ENCODE measurements at regions not wholly inside any gene's neighbourhood (a gene's known extent, or its start where the extent isn't known, plus 50 kb on each side); places are given as distances from the start of the nearest gene placed in this dataset.

DNA sequence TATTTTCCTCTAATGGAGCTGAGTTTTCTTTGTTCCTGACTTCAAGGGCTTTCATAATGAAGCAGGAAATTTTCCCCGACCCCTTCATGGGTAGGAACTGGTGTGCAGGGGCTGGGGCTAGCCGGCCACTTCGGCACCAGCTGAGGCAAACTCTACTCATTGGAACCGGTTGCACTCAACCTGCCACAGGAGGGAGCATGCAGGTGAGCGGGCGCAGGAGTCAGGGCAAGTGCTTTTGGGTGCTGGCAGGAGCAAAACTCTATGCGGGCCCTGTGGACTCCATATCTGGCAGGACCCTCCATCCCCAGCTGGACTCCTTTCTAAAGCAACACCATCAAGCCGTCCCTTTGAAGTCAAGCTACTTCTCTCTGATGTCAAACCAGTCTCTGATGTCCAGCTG is 244.2 kb downstream of the EPM2A start:
- Histone ChIP-seq H3K4me3 (ENCODE audit: low read depth, low read length) (no peak overlapping the region), H3K36me3 (no peaks in the 10 kb centered on the region), H3K27me3 (no peaks in the 10 kb centered on the region), H3K9me3 (no peaks in the 10 kb centered on the region; the same call in 1 of the 2 replicates), H3K4me1 (no peaks in the 10 kb centered on the region)
- no peak for DNase-seq
- TF ChIP-seq, protein P1, sequence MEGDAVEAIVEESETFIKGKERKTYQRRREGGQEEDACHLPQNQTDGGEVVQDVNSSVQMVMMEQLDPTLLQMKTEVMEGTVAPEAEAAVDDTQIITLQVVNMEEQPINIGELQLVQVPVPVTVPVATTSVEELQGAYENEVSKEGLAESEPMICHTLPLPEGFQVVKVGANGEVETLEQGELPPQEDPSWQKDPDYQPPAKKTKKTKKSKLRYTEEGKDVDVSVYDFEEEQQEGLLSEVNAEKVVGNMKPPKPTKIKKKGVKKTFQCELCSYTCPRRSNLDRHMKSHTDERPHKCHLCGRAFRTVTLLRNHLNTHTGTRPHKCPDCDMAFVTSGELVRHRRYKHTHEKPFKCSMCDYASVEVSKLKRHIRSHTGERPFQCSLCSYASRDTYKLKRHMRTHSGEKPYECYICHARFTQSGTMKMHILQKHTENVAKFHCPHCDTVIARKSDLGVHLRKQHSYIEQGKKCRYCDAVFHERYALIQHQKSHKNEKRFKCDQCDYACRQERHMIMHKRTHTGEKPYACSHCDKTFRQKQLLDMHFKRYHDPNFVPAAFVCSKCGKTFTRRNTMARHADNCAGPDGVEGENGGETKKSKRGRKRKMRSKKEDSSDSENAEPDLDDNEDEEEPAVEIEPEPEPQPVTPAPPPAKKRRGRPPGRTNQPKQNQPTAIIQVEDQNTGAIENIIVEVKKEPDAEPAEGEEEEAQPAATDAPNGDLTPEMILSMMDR (IDR thresholded peaks at IDR 0.05; ENCODE audit: low read depth, low read length): no peak

DNA sequence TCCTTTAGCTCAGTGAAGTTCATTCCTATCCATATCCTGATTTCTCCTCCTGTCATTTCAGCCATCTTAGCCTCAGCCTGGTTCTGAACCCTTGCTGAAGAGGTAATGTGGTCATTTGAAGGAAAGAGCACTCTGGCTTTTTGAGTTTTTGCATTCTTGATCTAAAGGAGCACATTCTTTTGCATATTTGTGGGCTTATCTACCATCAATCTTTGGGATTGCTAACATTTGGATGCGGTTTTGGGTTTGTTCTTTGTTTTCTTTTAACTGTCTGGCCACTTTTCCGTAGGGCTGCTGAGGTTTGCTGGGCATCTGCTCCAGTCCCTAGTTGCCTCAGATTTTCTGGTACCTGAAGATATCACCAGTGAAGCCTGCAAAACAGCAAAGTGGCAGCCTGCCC is 238.3 kb downstream of the EPM2A start:
- TF ChIP-seq, protein P1 (IDR thresholded peaks at IDR 0.05; ENCODE audit: low read depth, low read length): no peak
- Histone ChIP-seq H3K4me1 (no peaks in the 10 kb centered on the region), H3K9me3 (no peaks in the 10 kb centered on the region), H3K27me3 (no peaks in the 10 kb centered on the region), H3K4me3 (ENCODE audit: low read depth, low read length) (no peak overlapping the region), H3K36me3 (no peaks in the 10 kb centered on the region)
- no peak for DNase-seq

DNA sequence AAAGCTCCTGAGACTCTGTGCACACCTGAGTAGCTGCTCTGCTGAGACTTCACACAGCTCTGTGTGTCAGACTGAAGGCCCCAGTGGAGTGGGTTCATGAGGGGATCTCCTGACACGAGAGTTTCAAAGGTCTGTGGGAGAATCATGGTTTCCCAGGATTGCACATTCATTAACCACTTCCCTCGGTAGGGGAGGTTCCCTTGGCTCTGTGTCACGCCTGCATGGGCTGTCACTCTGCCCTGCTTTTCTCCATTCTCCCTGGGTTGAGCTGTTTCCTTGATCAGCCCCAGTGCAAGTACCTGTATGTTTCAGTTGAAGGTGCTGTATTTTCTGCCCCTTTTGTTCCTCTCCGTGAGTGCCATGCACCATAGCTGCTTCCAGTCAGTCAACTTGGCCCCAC is 236.9 kb downstream of the EPM2A start:
- no peaks in the 10 kb centered on the region for H3K9me3 ChIP-seq
- no peaks in the 10 kb centered on the region for H3K36me3 ChIP-seq
- H3K4me3 ChIP-seq (ENCODE audit: low read depth, low read length): no peak overlapping the region
- TF ChIP-seq, protein P1 (IDR thresholded peaks at IDR 0.05; ENCODE audit: low read depth, low read length): no peak
- no peak for DNase-seq
- H3K27me3 ChIP-seq: no peaks in the 10 kb centered on the region
- no peaks in the 10 kb centered on the region for H3K4me1 ChIP-seq

DNA sequence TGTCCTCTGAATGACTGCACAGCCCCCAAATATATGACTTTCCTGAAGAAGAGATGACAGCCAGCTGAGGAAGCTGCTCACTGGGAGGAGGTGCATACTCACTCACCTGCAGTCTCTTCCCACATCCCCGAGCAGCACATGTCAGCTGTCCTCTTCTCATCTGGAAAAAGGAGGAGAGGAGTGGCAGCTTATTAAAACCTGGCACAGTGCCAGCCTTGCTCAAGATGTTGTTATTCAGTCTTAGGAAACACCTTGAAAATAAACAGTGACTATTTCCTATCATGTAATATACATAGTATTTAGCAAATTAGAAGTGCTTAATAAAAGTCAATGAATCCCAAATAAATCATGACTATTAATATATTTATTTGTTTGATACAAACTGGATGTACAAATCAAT is 232.9 kb downstream of the EPM2A start:
- Histone ChIP-seq H3K4me1 (no peaks in the 10 kb centered on the region), H3K36me3 (no peaks in the 10 kb centered on the region), H3K27me3 (no peaks in the 10 kb centered on the region), H3K4me3 (ENCODE audit: low read depth, low read length) (no peak overlapping the region), H3K9me3 (no peaks in the 10 kb centered on the region)
- DNase-seq: no peak
- TF ChIP-seq, protein P1 (IDR thresholded peaks at IDR 0.05; ENCODE audit: low read depth, low read length): no peak

DNA sequence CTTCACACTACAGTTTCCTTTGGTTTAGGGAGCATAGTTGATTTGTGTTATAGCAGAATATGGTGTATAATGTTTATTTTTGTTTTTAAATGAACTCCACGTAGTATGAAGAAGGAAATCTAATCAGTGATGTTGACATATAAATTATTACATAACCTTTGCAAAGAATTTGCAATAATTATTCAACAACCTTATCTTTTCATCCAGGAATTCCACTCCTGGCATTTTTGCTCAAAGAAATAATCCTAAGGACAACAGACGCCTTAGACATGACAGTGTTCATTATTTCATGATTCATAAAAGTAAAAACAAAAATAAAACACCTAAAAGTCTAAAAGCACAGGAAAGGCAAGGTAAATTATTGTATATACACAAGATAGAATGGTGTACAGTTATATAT is 229.2 kb downstream of the EPM2A start:
- no peaks in the 10 kb centered on the region for H3K4me1 ChIP-seq
- no peak for DNase-seq
- TF ChIP-seq, protein P1 (IDR thresholded peaks at IDR 0.05; ENCODE audit: low read depth, low read length): no peak

DNA sequence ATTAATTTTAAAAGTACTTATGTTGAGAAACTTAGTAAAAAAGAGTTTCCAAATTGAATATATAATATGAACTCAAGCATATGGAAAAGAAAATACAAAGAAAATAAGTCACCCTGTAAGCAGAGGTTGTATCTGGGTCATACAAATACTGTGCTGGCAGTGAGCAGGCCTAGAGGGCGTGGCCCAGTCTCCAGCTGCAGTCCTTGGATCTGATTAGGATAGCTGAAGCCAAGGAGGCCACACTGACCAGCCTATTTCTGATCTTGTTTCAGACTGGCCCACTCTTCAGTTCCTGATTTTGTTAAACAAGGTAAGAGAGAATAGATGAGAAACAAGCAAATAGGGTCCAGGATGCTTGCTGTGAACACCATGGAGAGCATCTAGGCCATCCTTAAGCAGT is 228.8 kb downstream of the EPM2A start:
- DNase-seq: no peak
- Histone ChIP-seq H3K9me3 (no peaks in the 10 kb centered on the region), H3K4me3 (ENCODE audit: low read depth, low read length) (no peak overlapping the region), H3K27me3 (no peaks in the 10 kb centered on the region), H3K4me1 (no peaks in the 10 kb centered on the region), H3K36me3 (no peaks in the 10 kb centered on the region)
- TF ChIP-seq, protein P1 (IDR thresholded peaks at IDR 0.05; ENCODE audit: low read depth, low read length): no peak

More for the DNA sequence above, 229.2 kb downstream of the EPM2A start:
- Histone ChIP-seq H3K27me3 (no peaks in the 10 kb centered on the region), H3K36me3 (no peaks in the 10 kb centered on the region), H3K4me3 (ENCODE audit: low read depth, low read length) (no peak overlapping the region), H3K9me3 (no peaks in the 10 kb centered on the region)
